Stomach (tissue), 8 donors: ENCODE measurements at regions not wholly inside any gene's neighbourhood (a gene's known extent, or its start where the extent isn't known, plus 50 kb on each side); places are given as distances from the start of the nearest gene placed in this dataset.

ENCODE experiments used
- DNase-seq, 2 donors: peaks; one replicate each; pipeline versions ENCODE4 v3.0.0 to v3.0.0-alpha.2; 2013 to 2019
- H3K27ac ChIP-seq, 5 donors: fragments of 200-600 bp in 4 of 5; sonication (generic) in 4 of 5; one replicate each; pipeline ENCODE4 v1.5.1; 2013 to 2019; ENCODE audit warnings: mild to moderate bottlenecking in 1 of 5, moderate library complexity in 1 of 5
- H3K27me3 ChIP-seq, 3 donors: fragments of 200-600 bp; sonication (generic); one replicate each; pipeline ENCODE4 v1.5.1; 2017 to 2019; ENCODE audit warnings: mixed run types in 1 of 3
- H3K36me3 ChIP-seq, 4 donors: fragments of 200-600 bp; sonication (generic); 1 replicate in 3 of 4; 2 replicates in 1 of 4; pipeline ENCODE4 v1.5.1; 2016 to 2019
- H3K4me1 ChIP-seq, 4 donors: fragments of 200-600 bp; sonication (generic); one replicate each; pipeline ENCODE4 v1.5.1; 2016 to 2019
- H3K4me3 ChIP-seq, 4 donors: fragments of 200-600 bp; sonication (generic) in 3 of 4; one replicate each; pipeline ENCODE4 v1.5.1; 2016 to 2019; ENCODE audit warnings: mild to moderate bottlenecking in 1 of 4
- H3K9me3 ChIP-seq, 4 donors: fragments of 200-600 bp; sonication (generic); one replicate each; pipeline ENCODE4 v1.5.1; 2016 to 2019
- EP300 ChIP-seq: sonication (generic); formaldehyde crosslinking; IDR thresholded peaks from one replicate; pipeline ENCODE4 v1.6.1; 2017; ENCODE audit warnings: antibody characterized with exemption
- POLR2A ChIP-seq, 4 donors: fragments of 450-650 bp; IDR thresholded peaks; one replicate each; pipeline ENCODE4 v1.6.1; 2016; ENCODE audit warnings: antibody characterized with exemption in 4 of 4, control low read depth in 2 of 4, mild to moderate bottlenecking in 1 of 4, moderate library complexity in 1 of 4
- POLR2AphosphoS5 ChIP-seq, 3 donors: sonication (generic); formaldehyde crosslinking; IDR thresholded peaks; one replicate each; pipeline ENCODE4 v1.6.1; 2016; ENCODE audit warnings: antibody characterized with exemption in 3 of 3
- WGBS, 5 donors: extraction: QIAGEN DNeasy Blood & Tissue Kit in 3 of 5; methylation state at CpG; one replicate each; pipeline versions ENCODE4 v1.1.5 to v1.1.7; 2013 to 2018; 5-methylcytosine and 5-hydroxymethylcytosine counted together
- intact Hi-C: fragments of 100-400 bp; cut with DNase I; formaldehyde crosslinking; loops from one replicate; pipeline ENCODE4 v1.15.1; 2023; ENCODE audit warnings: low total_unique reads
- TF ChIP-seq, protein P1 (sequence below), 7 experiments: fragments of 450-650 bp in 4 of 7; fragments of 200-600 bp in 3 of 7; sonication (generic) in 3 of 7; IDR thresholded peaks; one replicate each; pipeline ENCODE4 v1.5.1; 2016 to 2019; ENCODE audit warnings: antibody characterized with exemption in 7 of 7, control low read depth in 2 of 7, mild to moderate bottlenecking in 1 of 7
- donor health status: healthy with polysubstance abuse.
- donor health status: Bipolar disorder and iron deficiency.
- donor health status: healthy.

DNA sequence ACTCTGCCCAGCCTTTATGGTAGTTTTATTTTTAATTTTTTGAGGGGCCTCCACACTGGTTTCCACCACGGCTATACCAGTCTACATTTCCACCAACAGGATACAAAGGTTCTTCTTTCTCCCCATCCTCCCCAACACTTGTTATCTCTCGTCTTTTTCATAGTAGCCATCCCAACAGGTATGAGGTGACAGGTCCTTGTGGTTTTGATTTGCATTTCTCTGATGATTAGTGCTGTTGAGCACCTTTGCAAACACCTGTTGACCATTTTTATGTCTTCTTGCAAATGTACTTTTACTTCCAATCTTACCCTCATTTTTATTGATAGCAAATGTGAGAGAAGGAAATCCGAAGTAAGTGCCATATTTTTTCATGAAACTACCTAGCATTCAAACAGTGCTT, 195.4 kb upstream of the PREP start:
- 75 to 93% (median 80%) methylated on average over 3 of the region's 3 CpGs for WGBS, 5 donors
- Histone ChIP-seq H3K27ac (no peak overlapping the region), H3K4me1 (peaks cover 3 to 53% (median 25%) of the 10 kb centered on the region in 4 donors), H3K27me3 (no peaks in the 10 kb centered on the region), H3K36me3 (no peaks in the 10 kb centered on the region), H3K9me3 (no peaks in the 10 kb centered on the region), H3K4me3 (no peak overlapping the region)
- DNase-seq: no peak
- no peak for TF ChIP-seq EP300
- TF ChIP-seq, protein P1, sequence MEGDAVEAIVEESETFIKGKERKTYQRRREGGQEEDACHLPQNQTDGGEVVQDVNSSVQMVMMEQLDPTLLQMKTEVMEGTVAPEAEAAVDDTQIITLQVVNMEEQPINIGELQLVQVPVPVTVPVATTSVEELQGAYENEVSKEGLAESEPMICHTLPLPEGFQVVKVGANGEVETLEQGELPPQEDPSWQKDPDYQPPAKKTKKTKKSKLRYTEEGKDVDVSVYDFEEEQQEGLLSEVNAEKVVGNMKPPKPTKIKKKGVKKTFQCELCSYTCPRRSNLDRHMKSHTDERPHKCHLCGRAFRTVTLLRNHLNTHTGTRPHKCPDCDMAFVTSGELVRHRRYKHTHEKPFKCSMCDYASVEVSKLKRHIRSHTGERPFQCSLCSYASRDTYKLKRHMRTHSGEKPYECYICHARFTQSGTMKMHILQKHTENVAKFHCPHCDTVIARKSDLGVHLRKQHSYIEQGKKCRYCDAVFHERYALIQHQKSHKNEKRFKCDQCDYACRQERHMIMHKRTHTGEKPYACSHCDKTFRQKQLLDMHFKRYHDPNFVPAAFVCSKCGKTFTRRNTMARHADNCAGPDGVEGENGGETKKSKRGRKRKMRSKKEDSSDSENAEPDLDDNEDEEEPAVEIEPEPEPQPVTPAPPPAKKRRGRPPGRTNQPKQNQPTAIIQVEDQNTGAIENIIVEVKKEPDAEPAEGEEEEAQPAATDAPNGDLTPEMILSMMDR (IDR thresholded peaks at IDR 0.05): no peak
- no peak for TF ChIP-seq POLR2A (IDR thresholded peaks at IDR 0.05)
- no peak for TF ChIP-seq POLR2AphosphoS5 (IDR thresholded peaks at IDR 0.05)
- intact Hi-C loops: no loop called here

DNA sequence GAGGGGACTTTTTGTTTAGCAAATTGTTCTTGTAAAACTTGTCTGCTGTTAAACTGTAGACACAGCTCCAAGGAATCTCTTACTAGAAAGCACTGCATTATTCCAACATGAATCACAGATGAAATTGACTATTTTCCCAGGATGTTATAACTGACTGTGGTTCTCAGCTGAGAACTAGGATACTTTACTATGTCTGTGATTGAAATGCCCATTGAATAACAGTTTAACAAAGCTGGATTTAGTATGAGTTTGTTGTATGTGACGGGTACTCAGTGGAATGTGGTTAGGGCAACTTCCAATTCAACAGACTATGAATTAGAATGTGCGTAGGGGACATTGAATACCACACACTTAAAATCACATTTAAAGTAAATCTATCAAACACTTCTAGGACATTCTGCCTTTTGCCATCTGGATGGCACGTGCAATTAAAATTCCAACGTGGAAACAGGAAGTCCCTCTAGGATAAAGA, 193.4 kb upstream of the PREP start:
- peak in 1 of 2 donors; percentile 44 for DNase-seq
- Histone ChIP-seq H3K36me3 (no peaks in the 10 kb centered on the region), H3K4me3 (no peak overlapping the region), H3K27me3 (no peaks in the 10 kb centered on the region), H3K27ac (peak overlapping the region in 1 of 5 donors; percentile 20), H3K9me3 (no peaks in the 10 kb centered on the region), H3K4me1 (peaks cover 0 to 43% (median 25%) of the 10 kb centered on the region in 4 donors)
- WGBS, 5 donors: 39 to 47% (median 40%) methylated on average over 4 of the region's 4 CpGs
- TF ChIP-seq, protein P1 (IDR thresholded peaks at IDR 0.05): no peak
- TF ChIP-seq POLR2AphosphoS5 (IDR thresholded peaks at IDR 0.05): peak in 1 of 3 donors; percentile 16
- intact Hi-C loops: no loop called here

DNA sequence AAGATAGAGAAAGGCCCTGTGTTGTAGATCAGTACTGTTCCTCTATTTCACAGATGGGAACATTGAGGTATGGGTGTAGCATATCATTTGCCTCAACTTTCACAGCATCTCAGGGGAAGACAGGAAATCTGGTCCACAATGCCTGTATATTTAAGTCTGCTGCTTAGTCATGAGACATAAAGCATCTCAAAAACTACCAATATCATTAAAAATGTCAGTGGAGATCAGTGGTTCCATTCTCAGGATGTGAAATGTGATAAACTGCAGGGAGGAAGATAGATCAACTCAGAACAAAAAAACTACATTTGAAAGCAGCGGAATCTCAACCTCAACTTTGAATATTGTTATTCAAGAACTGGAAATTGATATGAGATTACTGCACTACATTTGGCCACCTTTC, 192.9 kb upstream of the PREP start:
- intact Hi-C loops: no loop called here
- Histone ChIP-seq H3K9me3 (no peaks in the 10 kb centered on the region), H3K4me1 (peaks cover 0 to 43% (median 22%) of the 10 kb centered on the region in 4 donors), H3K27ac (peak overlapping the region in 1 of 5 donors; percentile 20), H3K4me3 (no peak overlapping the region), H3K36me3 (no peaks in the 10 kb centered on the region), H3K27me3 (no peaks in the 10 kb centered on the region)
- DNase-seq: no peak
- no peak for TF ChIP-seq EP300
- TF ChIP-seq POLR2AphosphoS5 (IDR thresholded peaks at IDR 0.05): no peak
- TF ChIP-seq, protein P1 (IDR thresholded peaks at IDR 0.05): no peak
- WGBS, 5 donors: 36 to 74% (median 61%) methylated on average over 1 of the region's 1 CpG

DNA sequence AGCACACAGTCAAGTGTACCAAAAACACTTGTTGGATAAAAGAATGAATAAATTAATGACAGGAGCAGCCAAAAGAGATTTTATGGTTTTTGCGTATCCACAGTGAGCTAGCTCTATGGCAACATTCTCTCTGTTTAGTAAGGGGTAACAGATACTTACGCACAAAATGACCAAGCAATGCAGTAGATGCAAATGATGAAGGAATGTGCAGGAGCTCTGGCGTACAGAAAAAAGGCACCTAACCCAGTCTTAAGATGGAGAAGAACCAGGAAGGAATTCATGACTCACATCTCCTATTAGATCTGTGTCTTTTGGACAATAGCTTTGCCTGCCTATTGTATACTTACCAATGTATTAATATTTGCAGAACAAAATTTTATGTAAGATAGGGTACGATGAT, 191.9 kb upstream of the PREP start:
- Histone ChIP-seq H3K36me3 (no peaks in the 10 kb centered on the region), H3K9me3 (no peaks in the 10 kb centered on the region), H3K27ac (no peak overlapping the region), H3K27me3 (no peaks in the 10 kb centered on the region), H3K4me3 (no peak overlapping the region), H3K4me1 (peaks cover 0 to 36% (median 18%) of the 10 kb centered on the region in 4 donors)
- no peak for DNase-seq
- no peak for TF ChIP-seq POLR2AphosphoS5 (IDR thresholded peaks at IDR 0.05)
- TF ChIP-seq, protein P1 (IDR thresholded peaks at IDR 0.05): no peak
- TF ChIP-seq EP300: no peak
- no peak for TF ChIP-seq POLR2A (IDR thresholded peaks at IDR 0.05)
- WGBS, 5 donors: 85 to 90% (median 89%) methylated on average over 4 of the region's 4 CpGs
- intact Hi-C loops: no loop called here
